Femur (tissue), 1 donor: ENCODE measurements at regions not wholly inside any gene's neighbourhood (a gene's known extent, or its start where the extent isn't known, plus 50 kb on each side); places are given as distances from the start of the nearest gene placed in this dataset.

Source experiments
- DNase-seq: peaks from one replicate; pipeline ENCODE4 v3.0.0-alpha.2; 2017

- DNase-seq: peak; percentile 32
These were observed 1192.8 kb upstream of the CADM2 start for GRCh38 chr3:83765956-83766355.

- no peak for DNase-seq
These were observed 1188.8 kb upstream of the CADM2 start for GRCh38 chr3:83769791-83770663.

- no peak for DNase-seq
These were observed 1188.0 kb upstream of the CADM2 start for GRCh38 chr3:83770664-83771402.

- no peak for DNase-seq
These were observed 1156.0 kb upstream of the CADM2 start for GRCh38 chr3:83802801-83803200.

- no peak for DNase-seq
These were observed 1151.3 kb upstream of the CADM2 start for GRCh38 chr3:83807511-83807910.

- DNase-seq: no peak
These were observed 1145.6 kb upstream of the CADM2 start for GRCh38 chr3:83813176-83813575.

- no peak for DNase-seq
These were observed 1142.1 kb upstream of the CADM2 start for GRCh38 chr3:83816653-83817052.

- DNase-seq: no peak
These were observed 1137.3 kb upstream of the CADM2 start for GRCh38 chr3:83821506-83821905.

- DNase-seq: no peak
These were observed 1135.7 kb upstream of the CADM2 start for GRCh38 chr3:83823095-83823494.

- no peak for DNase-seq
These were observed 1123.7 kb upstream of the CADM2 start for GRCh38 chr3:83835040-83835439.

GRCh38 chr3:83842511-83842910, 1116.3 kb upstream of the CADM2 start:
- DNase-seq: no peak

GRCh38 chr3:83843716-83844115, 1115.1 kb upstream of the CADM2 start:
- DNase-seq: no peak

- DNase-seq: no peak
These were observed 1109.6 kb upstream of the CADM2 start for GRCh38 chr3:83849106-83849730.

- no peak for DNase-seq
These were observed 1095.4 kb upstream of the CADM2 start for GRCh38 chr3:83863380-83863779.

GRCh38 chr3:83868909-83869567, 1089.8 kb upstream of the CADM2 start:
- DNase-seq: no peak

- no peak for DNase-seq
These were observed 1085.2 kb upstream of the CADM2 start for GRCh38 chr3:83873550-83873949.

GRCh38 chr3:83877910-83878309, 1080.9 kb upstream of the CADM2 start:
- peak; percentile 36 for DNase-seq

GRCh38 chr3:83882701-83883100, 1076.1 kb upstream of the CADM2 start:
- DNase-seq: no peak

GRCh38 chr3:83890039-83890762, 1068.6 kb upstream of the CADM2 start:
- no peak for DNase-seq

GRCh38 chr3:83890763-83891135, 1068.0 kb upstream of the CADM2 start:
- DNase-seq: no peak

- DNase-seq: no peak
These were observed 1064.6 kb upstream of the CADM2 start for GRCh38 chr3:83894223-83894622.

GRCh38 chr3:83895892-83896291, 1062.9 kb upstream of the CADM2 start:
- no peak for DNase-seq
